Middle frontal gyrus (tissue), 1 donor: ENCODE measurements at regions not wholly inside any gene's neighbourhood (a gene's known extent, or its start where the extent isn't known, plus 50 kb on each side); places are given as distances from the start of the nearest gene placed in this dataset.
"Not testable (repeated sequence)": the region's sequence is repeated elsewhere in the genome, so short reads cannot be mapped to it uniquely, and the experiment has no call there.

ENCODE experiments used
- DNase-seq: peaks from one replicate; pipeline ENCODE4 v3.0.0-alpha.2; 2015; ENCODE audit warnings: low spot score; ENCODE audit errors: extremely low spot score

DNA sequence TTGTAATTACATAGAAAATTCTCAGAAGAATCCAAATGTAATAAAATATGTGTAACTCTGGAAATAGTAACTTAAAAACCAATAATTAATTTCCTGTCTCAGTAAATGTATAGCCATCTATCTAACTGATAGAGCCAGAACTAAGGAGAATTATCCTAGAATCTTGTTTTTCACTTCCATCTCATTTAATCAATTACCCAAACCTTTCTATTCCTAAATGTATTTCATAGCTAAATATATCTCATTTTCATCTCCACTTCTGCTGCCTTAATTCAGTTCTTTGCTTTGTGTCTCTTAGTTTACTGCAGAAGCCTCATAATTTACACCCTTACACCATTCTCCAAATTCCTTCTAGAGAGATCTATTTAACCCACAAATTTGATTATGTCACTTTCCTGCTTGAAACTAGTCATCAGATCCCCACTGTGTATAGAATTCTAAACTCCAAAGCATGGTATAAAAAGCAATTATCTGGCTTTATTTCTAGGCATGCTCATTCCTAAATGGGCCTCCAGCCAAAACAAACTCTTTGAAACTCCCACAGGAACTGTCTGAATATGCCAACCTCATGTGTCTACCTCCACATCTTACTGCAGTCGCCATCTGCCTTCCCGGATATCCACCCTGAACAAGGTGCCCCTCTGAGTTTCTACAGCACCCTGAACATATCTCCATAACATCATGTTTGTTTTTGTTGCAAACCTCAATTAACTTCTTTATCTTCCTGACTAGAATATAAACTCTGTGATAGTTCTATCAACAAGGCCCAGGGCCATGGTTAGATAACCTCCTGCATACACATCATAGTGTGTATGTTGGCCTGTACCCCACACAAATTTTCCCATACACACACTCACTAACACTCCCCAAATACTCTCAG lies 70.5 kb upstream of the ADTRP start:
- DNase-seq: no peak

DNA sequence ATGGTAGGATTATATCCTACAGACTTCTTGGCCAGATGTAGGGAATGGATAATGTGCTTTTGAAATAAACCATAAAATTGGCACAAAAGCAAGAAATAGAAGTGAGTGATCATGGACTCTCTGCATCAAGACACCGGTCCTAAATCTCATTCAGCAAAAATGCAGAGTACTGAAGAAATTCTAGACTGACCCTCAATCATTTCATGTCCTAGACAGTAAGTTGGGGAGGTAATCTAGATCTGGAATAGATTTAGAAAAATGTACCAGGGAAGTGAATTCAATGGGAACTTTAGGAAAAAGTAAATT lies 69.7 kb upstream of the ADTRP start:
- DNase-seq: no peak

DNA sequence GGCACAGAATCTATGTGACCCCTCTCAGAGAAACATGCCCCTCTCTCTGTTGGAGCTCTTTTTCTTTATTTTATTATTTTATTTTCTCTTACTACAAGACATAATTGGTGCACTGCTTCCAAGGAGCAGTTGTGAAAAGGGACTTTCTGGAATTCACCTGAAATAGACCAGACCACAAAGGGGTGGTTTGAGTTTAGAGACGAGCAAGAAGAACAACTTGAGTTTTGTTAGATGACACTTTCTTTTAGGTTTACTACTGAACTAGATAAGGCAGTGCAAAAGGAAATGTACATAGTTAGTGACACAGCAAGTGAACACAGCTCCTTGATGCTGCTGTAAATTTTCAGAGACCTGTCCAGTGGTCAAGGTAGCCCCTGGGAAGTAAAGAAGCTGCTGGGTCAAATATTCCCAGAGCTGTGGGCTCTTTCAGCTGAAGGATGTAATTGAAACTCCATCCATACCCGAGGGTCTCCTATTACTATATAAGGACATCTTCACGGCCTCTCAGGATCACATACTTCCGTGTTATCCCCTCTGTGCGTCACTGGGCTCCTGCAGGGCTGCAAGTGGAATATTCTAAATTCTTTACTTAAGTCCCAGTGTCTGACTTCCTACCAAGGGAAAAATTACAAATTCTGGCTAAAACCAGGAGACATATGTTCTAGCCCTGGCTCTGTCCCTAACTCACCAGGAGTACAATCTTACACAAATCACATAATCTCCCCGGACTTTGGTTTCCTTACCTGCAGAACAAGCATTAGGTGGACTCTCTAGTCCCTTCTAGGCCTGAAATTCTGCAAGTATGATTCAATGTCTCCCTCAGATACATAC lies 69.1 kb upstream of the ADTRP start:
- DNase-seq: no peak

DNA sequence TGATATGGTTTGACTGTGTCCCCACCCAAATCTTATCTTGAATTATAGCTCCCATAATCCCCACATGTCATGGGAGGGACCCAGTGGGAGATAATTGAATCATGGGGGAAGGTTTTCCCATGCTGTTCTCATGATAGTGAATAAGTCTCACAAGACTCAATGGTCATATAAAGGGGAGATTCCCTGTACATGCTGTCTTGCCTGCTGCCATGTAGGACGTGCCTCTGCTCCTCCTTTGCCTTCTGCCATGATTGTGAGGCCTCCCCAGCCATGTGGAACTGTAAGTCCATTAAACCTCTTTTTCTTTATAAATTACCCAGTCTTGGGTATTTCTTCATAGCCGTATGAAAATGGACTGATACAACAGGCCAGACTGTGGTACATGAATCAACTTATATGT lies 68.5 kb upstream of the ADTRP start:
- not testable (repeated sequence) for DNase-seq

DNA sequence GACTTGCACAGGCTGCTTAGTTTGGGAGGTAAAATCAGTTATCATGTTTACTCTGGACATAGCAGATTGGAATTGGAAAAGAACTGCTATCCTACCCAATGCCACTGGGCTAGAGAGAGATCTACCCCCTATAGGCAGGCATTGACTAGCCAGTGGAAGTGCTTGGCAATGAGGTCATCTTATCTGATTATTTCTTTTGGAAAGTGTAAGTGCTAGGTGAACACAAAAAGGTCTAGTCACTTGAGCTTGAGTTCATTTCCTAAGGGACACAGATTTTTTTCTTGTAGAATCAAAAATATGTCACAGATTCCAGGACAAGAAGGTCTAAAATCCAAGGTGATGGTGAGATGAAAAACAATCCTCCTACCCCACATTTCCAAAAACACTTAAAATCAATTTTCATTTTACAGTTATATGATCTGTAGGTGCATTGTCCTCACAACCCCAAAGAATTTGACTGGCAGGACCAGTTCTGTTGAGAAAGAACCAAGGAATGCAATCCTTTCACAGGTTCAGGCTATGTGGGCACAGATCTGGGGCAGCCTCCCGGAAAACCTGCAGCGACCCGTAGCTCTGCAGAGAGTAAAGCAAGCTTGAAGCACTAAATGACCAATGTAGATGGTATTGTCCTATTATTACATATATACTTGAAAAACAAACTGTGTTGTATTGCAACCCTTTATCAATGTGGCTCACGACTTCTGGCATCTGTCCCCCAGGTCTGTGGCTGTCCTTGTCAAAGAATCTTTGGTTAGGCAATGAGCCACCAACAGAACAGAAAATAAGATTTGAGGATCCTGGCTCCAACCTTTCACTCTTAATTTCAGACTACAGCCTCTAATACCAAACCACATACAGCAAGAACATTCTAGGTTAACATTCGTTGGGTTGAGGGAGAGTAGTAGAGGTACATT lies 67.3 kb upstream of the ADTRP start:
- no peak for DNase-seq

DNA sequence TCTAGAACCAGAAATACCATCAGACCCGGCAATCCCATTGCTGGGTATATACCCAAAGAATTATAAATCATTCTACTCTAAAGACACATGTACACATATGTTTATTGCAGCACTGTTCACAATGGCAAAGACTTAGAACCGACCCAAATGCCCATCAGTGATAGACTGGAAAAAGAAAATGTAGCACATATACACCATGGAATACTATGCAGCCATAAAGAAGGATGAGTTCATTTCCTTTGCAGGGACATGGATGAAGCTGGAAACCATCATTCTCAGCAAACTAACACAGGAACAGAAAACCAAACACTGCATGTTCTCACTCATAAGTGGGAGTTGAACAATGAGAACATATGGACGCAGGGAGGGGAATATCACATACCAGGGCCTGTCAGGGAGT lies 64.2 kb upstream of the ADTRP start:
- not testable (repeated sequence) for DNase-seq

DNA sequence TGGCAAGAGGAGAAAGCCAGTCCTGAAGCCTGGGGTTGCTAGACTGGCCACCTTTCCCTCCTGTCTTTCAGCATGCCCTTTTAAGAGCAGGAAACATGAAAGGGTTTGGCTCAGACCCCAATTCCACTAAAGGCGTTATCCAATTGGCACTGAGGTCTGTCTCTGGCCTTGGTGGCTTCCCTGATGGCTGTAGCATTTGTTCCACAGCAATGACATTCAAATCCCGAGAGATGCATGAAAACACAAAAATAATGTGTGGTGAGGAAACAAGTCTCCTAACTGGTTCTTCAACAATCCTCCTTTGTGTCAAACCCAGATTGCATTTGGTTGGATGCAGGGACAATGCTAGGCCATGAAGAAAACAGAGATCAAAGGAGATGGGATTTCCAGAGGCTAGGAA lies 56.5 kb upstream of the ADTRP start:
- no peak for DNase-seq

DNA sequence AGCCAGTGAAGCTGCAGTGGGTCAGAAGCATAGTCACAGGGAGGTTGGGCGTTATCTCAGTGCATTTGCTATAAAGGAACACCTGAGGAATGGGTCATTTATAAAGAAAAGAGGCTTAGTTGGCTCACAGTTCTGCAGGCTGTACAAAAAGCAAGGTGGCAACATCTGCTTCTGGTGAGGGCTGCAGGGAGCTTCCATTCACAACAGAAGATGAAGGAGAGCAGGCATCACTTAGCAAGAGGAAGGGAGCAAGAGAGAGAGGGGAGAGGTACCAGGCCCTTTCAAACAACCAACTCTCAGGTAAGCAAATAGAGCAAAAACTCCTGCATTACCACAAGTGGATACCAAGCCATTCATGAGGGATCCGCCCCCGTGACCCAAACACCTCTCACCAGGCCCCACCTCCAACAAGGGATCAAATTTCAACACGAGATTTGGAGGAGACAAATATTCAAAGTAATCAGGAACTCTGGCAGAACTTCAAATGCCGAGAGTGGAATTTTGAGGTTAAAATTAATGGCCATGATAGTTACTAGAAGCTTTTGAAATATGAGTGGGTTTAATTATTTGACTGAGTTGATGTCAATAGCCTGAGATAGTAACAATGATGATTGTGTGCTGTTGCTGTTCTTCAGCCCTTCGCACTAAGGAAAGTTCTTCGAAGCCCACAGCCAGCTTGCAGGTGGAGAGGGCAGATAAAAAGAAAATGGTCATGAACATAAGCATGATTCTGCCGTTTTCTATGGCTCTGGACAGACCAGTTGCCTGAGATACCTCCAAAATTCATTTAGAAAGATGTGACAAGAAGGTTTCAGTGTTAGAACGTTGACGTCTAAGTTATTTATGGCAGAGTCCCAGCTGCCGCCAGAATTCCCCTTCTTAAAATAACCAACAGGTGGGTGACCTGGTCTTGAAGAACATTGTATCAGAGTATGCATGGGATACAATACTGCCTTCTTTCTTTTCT lies 55.3 kb upstream of the ADTRP start:
- DNase-seq: no peak

DNA sequence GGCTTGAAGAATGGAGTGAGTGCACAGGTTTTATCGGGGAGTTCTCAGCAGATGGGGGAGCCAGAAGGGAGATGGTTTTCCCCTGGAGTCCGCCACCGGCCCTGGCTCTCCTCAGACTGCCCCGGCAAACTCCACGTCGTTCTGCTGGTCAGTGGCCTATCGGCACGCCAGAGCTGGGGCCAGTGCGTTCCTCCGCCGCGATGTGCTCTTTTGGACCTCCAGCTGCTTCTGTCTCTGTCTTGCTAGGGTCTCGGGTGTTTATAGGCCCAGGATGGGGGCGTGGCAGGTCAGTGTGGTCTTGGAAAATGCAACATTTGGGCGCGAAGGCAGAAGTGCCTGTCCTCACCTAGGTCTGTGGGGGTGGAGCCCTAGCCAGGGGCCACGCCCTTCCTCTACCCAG lies 53.0 kb upstream of the ADTRP start:
- no peak for DNase-seq

DNA sequence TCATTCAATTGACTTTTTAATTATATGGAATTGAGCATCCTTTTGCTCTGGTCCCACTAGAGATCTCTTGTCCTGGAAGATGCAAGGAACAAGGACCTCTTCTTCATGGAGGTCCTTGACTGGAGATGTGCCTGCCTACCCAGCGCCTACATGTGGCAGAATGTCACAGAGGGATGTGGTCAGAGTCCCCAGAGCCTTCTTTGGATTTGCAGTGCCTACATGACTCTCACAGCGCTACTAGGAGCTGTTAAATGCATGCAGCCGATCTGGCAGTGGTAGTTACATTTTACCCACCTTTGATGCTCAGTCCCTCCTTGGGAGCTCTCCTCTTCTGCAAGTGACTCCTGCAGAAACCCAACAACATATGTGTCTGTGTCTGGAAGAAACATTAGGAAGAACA lies 51.9 kb upstream of the ADTRP start:
- DNase-seq: no peak

DNA sequence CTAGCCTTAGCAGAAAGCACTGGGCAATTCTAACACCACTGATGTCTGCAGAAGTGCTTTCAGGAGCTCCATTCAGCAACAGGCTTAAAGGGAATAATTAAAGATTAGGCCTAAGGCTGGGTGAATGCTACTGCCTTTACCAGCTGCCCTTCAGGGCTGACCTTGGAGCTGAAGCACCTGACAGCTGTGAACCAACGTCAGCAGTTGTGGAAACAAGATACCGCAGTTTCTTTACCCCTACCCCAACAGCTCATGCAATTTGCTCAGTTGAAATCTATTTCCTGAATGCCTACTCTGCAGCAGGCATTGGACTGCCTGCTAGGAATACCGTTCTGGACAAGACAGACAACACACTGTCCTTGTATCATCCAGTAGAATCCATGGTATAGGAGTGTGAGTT lies 51.5 kb upstream of the ADTRP start:
- DNase-seq: no peak

DNA sequence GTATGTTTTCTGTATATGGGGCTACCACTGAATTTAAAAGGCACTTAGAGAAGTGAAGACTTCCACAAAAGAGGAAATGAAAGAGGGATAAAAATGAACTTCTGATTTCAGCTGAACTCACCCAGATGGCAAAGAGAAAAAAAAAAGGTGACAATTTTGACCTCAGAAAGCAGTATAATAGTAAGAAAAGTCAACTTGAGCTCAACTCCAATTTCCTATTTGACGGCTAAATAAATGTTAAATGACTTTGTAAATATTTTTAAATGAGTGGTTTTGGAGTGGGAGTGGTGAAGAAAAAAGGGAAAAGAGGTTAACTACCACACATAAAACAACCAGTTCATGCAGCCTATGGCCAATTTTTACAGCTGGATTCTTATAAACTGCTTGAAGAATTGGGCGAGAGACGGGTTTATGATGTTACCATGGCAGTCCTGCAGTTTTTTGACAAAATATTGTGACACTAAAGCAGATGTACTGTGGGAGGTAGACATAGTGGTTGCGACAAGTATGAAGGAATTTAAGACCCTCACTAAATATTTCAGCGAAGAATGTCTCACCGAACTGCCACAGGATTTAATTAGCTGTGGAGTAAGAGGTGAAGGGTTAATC lies 49.8 kb upstream of the ADTRP start:
- DNase-seq: no peak
